SK-N-SH treated with all-trans-retinoic acid at 6 μM for 48 hours (cell line): ENCODE measurements at regions not wholly inside any gene's neighbourhood (a gene's known extent, or its start where the extent isn't known, plus 50 kb on each side); places are given as distances from the start of the nearest gene placed in this dataset.

Source experiments
- GLIS3 ChIP-seq: fragments of 250-450 bp; sonication (Bioruptor Pico); IDR thresholded peaks from 2 replicates; pipeline ENCODE4 v1.5.0; 2020; ENCODE audit warnings: mild to moderate bottlenecking, moderate library complexity
- RARB ChIP-seq: fragments of 250-450 bp; sonication (Bioruptor Pico); IDR thresholded peaks from 2 replicates; pipeline ENCODE4 v1.8.0; 2021; ENCODE audit warnings: mild to moderate bottlenecking, moderate library complexity
- SNAI2 ChIP-seq: fragments of 250-450 bp; sonication (Bioruptor Pico); IDR thresholded peaks from 2 replicates; pipeline ENCODE4 v1.5.0; 2020; ENCODE audit warnings: mild to moderate bottlenecking, moderate library complexity
- ZFP30 ChIP-seq: fragments of 450-650 bp; formaldehyde crosslinking; IDR thresholded peaks from 2 replicates; pipeline ENCODE4 v1.5.0; 2022; ENCODE audit warnings: mild to moderate bottlenecking, moderate library complexity
- TF ChIP-seq, protein P1 (sequence below): fragments of 250-450 bp; sonication (Bioruptor Pico); IDR thresholded peaks from 2 replicates; pipeline ENCODE4 v1.5.1; 2020; ENCODE audit warnings: low read depth, mild to moderate bottlenecking, moderate library complexity

DNA sequence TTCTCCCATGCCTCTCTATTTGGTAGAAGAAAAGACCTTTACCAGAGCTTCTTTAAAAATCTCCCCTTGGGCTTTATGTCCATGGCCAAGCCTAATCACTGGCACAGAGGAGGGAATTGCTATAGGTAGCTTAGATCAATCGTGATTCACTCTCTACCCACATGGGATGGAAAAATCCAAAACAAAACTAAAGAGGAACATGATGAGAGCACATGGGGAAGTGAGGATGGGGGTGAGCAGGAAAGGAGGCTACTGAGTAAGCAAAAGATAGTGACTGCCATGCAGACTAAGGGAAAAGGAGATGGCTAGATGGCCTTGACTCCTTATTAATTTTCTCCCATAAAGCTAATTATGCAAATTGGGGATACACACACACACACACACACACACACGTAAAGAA, 201.2 kb downstream of the HS3ST3A1 start:
- no peak for TF ChIP-seq GLIS3 (CRISPR knock-in tag)
- TF ChIP-seq ZFP30, result no peak
- no peak for TF ChIP-seq RARB (CRISPR knock-in tag)
- no peak for TF ChIP-seq SNAI2
- TF ChIP-seq, protein P1, sequence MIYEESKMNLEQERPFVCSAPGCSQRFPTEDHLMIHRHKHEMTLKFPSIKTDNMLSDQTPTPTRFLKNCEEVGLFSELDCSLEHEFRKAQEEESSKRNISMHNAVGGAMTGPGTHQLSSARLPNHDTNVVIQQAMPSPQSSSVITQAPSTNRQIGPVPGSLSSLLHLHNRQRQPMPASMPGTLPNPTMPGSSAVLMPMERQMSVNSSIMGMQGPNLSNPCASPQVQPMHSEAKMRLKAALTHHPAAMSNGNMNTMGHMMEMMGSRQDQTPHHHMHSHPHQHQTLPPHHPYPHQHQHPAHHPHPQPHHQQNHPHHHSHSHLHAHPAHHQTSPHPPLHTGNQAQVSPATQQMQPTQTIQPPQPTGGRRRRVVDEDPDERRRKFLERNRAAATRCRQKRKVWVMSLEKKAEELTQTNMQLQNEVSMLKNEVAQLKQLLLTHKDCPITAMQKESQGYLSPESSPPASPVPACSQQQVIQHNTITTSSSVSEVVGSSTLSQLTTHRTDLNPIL (CRISPR knock-in tag), result no peak
